Left lung (tissue), 4 donors: ENCODE measurements at regions not wholly inside any gene's neighbourhood (a gene's known extent, or its start where the extent isn't known, plus 50 kb on each side); places are given as distances from the start of the nearest gene placed in this dataset.
"Not testable (repeated sequence)": the region's sequence is repeated elsewhere in the genome, so short reads cannot be mapped to it uniquely, and the experiment has no call there.

Experiments used
- ATAC-seq: fragments of 200-7000 bp; cut with Tn5 transposase; one replicate; pipeline ENCODE4 v1.9.1; 2020; ENCODE audit warnings: moderate library complexity
- DNase-seq, 4 donors: peaks; one replicate each; pipeline ENCODE4 v3.0.0-alpha.2; 2013 to 2020
- H3K27ac ChIP-seq, 2 donors: fragments of 200-600 bp; sonication (generic) in 1 of 2; one replicate each; pipeline versions ENCODE4 v1.5.0 to v1.8.0; 2020 to 2021
- H3K27me3 ChIP-seq, 2 donors: fragments of 200-600 bp; sonication (generic) in 1 of 2; one replicate each; pipeline versions ENCODE4 v1.5.0 to v1.8.0; 2020 to 2021
- H3K36me3 ChIP-seq, 2 donors: fragments of 200-600 bp; sonication (generic) in 1 of 2; one replicate each; pipeline versions ENCODE4 v1.5.0 to v1.8.0; 2020 to 2021
- H3K4me1 ChIP-seq, 2 donors: fragments of 200-600 bp; one replicate each; pipeline ENCODE4 v1.8.0; 2021
- H3K4me3 ChIP-seq, 2 donors: fragments of 200-600 bp; sonication (generic) in 1 of 2; one replicate each; pipeline versions ENCODE4 v1.5.0 to v1.8.0; 2020 to 2021; ENCODE audit warnings: mild to moderate bottlenecking in 1 of 2
- H3K9me3 ChIP-seq, 2 donors: fragments of 200-600 bp; sonication (generic) in 1 of 2; one replicate each; pipeline versions ENCODE4 v1.5.0 to v1.8.0; 2020 to 2021
- intact Hi-C, 2 donors: fragments of 100-400 bp; cut with DNase I; formaldehyde crosslinking; loops; one replicate each; pipeline versions ENCODE4 v1.11.2 to v1.14.2; 2022
- TF ChIP-seq, protein P1 (sequence below), 2 donors: fragments of 200-600 bp; sonication (generic) in 1 of 2; IDR thresholded peaks; one replicate each; pipeline versions ENCODE4 v1.5.0 to v1.8.0; 2021; ENCODE audit warnings: antibody characterized with exemption in 2 of 2
- donor health status: DM: no; HTN: yes; CAD: no.
- donor health status: DM: no; HTN: no; CAD: no.

DNA sequence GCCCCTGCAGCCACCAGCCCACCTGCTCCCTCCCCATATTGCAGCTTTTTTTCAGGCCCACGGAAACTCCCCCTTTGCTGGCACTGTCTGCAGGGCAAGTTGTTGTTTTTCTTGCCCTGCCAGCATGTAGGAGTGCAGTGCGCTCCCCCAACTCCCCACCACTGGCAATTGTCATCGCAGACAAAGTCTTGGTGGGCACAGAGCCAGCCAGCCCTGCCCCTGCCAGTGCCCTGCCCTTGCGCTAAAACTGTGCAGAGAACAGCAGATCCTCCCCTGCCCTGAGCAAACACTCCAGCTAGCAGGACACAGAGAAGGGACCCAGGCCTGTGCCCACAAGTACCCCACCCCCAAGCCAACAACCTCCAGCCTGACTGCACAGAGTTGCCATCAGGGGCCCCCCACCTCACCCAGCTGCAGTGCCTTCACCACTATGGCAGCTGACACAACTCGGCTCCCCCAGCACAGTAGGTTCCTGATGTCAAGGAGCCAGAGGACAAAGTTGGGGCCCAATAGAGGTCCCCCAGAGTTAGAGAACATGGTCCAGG is 158.1 kb upstream of the ARHGAP42 start:
- ATAC-seq (no peak), DNase-seq (peak in 1 of 4 donors; percentile 24)
- peaks cover 0 to 26% of the 10 kb centered on the region in 2 donors for H3K9me3 ChIP-seq
- H3K4me1 ChIP-seq = no peaks in the 10 kb centered on the region
- intact Hi-C loops = no loop called here
- TF ChIP-seq, protein P1, sequence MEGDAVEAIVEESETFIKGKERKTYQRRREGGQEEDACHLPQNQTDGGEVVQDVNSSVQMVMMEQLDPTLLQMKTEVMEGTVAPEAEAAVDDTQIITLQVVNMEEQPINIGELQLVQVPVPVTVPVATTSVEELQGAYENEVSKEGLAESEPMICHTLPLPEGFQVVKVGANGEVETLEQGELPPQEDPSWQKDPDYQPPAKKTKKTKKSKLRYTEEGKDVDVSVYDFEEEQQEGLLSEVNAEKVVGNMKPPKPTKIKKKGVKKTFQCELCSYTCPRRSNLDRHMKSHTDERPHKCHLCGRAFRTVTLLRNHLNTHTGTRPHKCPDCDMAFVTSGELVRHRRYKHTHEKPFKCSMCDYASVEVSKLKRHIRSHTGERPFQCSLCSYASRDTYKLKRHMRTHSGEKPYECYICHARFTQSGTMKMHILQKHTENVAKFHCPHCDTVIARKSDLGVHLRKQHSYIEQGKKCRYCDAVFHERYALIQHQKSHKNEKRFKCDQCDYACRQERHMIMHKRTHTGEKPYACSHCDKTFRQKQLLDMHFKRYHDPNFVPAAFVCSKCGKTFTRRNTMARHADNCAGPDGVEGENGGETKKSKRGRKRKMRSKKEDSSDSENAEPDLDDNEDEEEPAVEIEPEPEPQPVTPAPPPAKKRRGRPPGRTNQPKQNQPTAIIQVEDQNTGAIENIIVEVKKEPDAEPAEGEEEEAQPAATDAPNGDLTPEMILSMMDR (IDR thresholded peaks at IDR 0.05) = no peak
- no peak overlapping the region for H3K27ac ChIP-seq
- no peaks in the 10 kb centered on the region for H3K27me3 ChIP-seq
- no peak overlapping the region for H3K4me3 ChIP-seq
- no peaks in the 10 kb centered on the region for H3K36me3 ChIP-seq

DNA sequence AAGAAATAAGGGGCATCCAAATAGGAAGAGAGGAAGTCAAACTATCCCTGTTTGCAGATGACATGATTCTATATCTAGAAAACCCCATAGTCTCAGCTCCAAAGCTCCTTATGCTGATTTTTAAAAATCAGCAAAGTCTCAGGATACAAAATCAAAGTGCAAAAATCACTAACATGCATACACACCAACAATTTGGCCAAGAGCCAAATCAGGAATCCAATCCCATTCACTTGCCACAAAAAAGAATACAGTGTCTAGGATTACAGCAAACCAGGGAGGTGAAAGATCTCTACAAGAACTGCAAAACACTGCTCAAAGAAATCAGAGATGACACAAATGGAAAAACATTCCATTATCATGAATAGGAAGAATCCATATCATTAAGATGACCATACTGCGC is 155.8 kb upstream of the ARHGAP42 start:
- intact Hi-C loops, ATAC-seq, H3K27me3 ChIP-seq, H3K4me3 ChIP-seq, H3K27ac ChIP-seq, DNase-seq, H3K36me3 ChIP-seq, H3K4me1 ChIP-seq: not testable (repeated sequence)
- peaks cover 0 to 14% of the 10 kb centered on the region in 2 donors for H3K9me3 ChIP-seq

GRCh38 chr11:100536979-100537378 is 150.1 kb upstream of the ARHGAP42 start:
- Histone ChIP-seq H3K27me3 (no peaks in the 10 kb centered on the region), H3K9me3 (no peaks in the 10 kb centered on the region), H3K27ac (no peak overlapping the region), H3K4me3 (no peak overlapping the region), H3K4me1 (no peaks in the 10 kb centered on the region), H3K36me3 (no peaks in the 10 kb centered on the region)
- intact Hi-C loops = no loop called here
- no peak for ATAC-seq
- TF ChIP-seq, protein P1 (IDR thresholded peaks at IDR 0.05) = no peak
- DNase-seq = no peak

DNA sequence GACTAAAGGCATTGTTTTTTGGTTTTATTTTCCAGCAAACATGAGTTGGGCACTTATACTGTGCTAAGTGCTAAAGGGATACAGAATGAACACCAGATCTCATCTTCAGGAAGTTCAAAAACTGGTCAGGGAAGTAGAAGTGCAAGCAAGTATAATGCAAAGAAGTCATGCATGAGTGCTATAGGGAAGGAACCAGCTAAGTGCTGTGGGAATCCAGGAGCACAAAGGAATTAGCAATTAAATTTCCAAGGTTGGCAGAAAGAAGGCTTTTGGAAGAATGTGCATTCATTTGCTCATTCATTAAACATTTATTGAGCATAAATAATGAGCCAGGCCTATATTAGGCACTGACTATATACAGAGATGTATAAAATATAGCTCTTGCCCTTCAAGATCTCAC is 143.7 kb upstream of the ARHGAP42 start:
- TF ChIP-seq, protein P1 (IDR thresholded peaks at IDR 0.05) = no peak
- Histone ChIP-seq H3K36me3 (no peaks in the 10 kb centered on the region), H3K27me3 (no peaks in the 10 kb centered on the region), H3K9me3 (no peaks in the 10 kb centered on the region), H3K4me3 (no peak overlapping the region), H3K4me1 (no peaks in the 10 kb centered on the region), H3K27ac (no peak overlapping the region)
- DNase-seq = no peak
- ATAC-seq = no peak
- intact Hi-C loops = no loop called here

DNA sequence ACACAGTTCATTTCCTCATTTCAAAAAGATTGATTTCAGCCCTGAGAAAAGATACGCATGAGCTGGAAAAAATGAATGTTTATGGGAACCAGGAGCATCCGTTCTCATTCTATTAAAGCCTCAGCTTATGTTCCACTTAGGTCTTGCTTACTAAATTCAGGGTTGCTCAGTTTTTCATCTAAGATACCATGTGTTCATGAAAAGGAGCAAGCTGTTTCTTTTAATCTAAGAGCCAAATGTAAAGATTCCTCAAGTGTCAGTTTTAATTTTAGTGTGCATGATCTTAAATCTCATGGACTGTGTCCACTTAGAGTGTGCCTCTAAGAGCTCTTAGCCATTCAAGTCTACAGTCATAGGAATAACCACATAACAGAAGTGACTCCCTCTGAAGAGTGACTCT is 141.5 kb upstream of the ARHGAP42 start:
- no peaks in the 10 kb centered on the region for H3K4me1 ChIP-seq
- H3K4me3 ChIP-seq = no peak overlapping the region
- intact Hi-C loops = no loop called here
- H3K9me3 ChIP-seq = no peaks in the 10 kb centered on the region
- no peaks in the 10 kb centered on the region for H3K36me3 ChIP-seq
- no peak overlapping the region for H3K27ac ChIP-seq
- ATAC-seq (no peak), DNase-seq (no peak)
- TF ChIP-seq, protein P1 (IDR thresholded peaks at IDR 0.05) = no peak
- no peaks in the 10 kb centered on the region for H3K27me3 ChIP-seq

DNA sequence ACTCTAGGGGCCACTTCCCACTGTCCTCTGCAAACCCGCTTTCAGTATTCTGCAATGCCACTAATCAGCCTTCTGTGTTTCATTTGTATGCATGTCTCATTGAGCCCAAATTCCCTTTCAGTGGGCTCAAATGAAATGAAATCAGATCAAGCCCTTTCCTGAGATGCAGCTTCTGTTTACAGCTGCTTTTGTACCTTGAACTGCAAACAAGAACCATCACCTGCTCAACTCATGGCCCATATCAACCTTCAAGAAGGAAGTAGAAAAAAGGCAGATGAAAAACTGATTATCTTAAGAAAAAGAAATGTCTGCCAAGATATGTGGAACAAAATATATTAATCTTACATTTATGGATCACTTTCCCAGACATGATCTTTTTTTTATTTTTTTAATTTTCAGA is 141.1 kb upstream of the ARHGAP42 start:
- ATAC-seq = no peak
- TF ChIP-seq, protein P1 (IDR thresholded peaks at IDR 0.05) = no peak
- H3K9me3 ChIP-seq = no peaks in the 10 kb centered on the region
- H3K27me3 ChIP-seq = no peaks in the 10 kb centered on the region
- no peak overlapping the region for H3K27ac ChIP-seq
- no peak overlapping the region for H3K4me3 ChIP-seq
- H3K4me1 ChIP-seq = no peaks in the 10 kb centered on the region
- intact Hi-C loops = no loop called here
- no peak for DNase-seq
- no peaks in the 10 kb centered on the region for H3K36me3 ChIP-seq
